IMR-90 (cell line): ENCODE measurements at regions not wholly inside any gene's neighbourhood (a gene's known extent, or its start where the extent isn't known, plus 50 kb on each side); places are given as distances from the start of the nearest gene placed in this dataset.

Experiments used
- CTCF ChIP-seq: conservative IDR thresholded peaks from 2 replicates; pipeline ENCODE4 v1.5.1; 2012; ENCODE audit warnings: mild to moderate bottlenecking, low read depth, low read length, improper control_type of control experiment
- MAZ ChIP-seq: IDR thresholded peaks from 2 replicates; pipeline ENCODE4 v1.6.1; 2012; ENCODE audit warnings: low read depth, mild to moderate bottlenecking, low read length, improper control_type of control experiment, moderate library complexity, borderline replicate concordance
- MXI1 ChIP-seq: IDR thresholded peaks from 2 replicates; pipeline ENCODE4 v1.6.1; 2012; ENCODE audit warnings: low read depth, mild to moderate bottlenecking, low read length, moderate library complexity, borderline replicate concordance
- POLR2A ChIP-seq: IDR thresholded peaks from 2 replicates; pipeline ENCODE4 v1.6.1; 2012; ENCODE audit warnings: mild to moderate bottlenecking, low read depth, low read length
- RAD21 ChIP-seq: IDR thresholded peaks from 2 replicates; pipeline ENCODE4 v1.6.1; 2012; ENCODE audit warnings: low read length, improper control_type of control experiment
- RCOR1 ChIP-seq: IDR thresholded peaks from 2 replicates; pipeline ENCODE4 v1.6.1; 2012; ENCODE audit warnings: mild to moderate bottlenecking, low read length, improper control_type of control experiment; ENCODE audit not compliant: insufficient replicate concordance

- TF ChIP-seq POLR2A = no peak
- no peak for TF ChIP-seq RAD21
- no peak for TF ChIP-seq CTCF
- TF ChIP-seq MXI1 = no peak
- TF ChIP-seq MAZ = no peak
- TF ChIP-seq RCOR1 = no peak
These were observed 71.4 kb upstream of the RAB4A start for GRCh38 chr1:229199261-229200243.
